DOHH2 (cell line): ENCODE measurements at regions not wholly inside any gene's neighbourhood (a gene's known extent, or its start where the extent isn't known, plus 50 kb on each side); places are given as distances from the start of the nearest gene placed in this dataset.

Experiments
- CTCF ChIP-seq: fragments of 200-600 bp; sonication (generic); IDR thresholded peaks from one replicate; pipeline ENCODE4 v1.5.1; 2014; ENCODE audit warnings: antibody characterized with exemption, mild to moderate bottlenecking, low read depth, low read length; ENCODE audit not compliant: poor library complexity, severe bottlenecking
- EZH2phosphoT487 ChIP-seq: fragments of 200-600 bp; sonication (generic); IDR thresholded peaks from 2 replicates; pipeline ENCODE4 v1.6.1; 2017; ENCODE audit warnings: borderline replicate concordance, mild to moderate bottlenecking, antibody characterized with exemption, low read length, moderate library complexity, mixed read lengths

DNA sequence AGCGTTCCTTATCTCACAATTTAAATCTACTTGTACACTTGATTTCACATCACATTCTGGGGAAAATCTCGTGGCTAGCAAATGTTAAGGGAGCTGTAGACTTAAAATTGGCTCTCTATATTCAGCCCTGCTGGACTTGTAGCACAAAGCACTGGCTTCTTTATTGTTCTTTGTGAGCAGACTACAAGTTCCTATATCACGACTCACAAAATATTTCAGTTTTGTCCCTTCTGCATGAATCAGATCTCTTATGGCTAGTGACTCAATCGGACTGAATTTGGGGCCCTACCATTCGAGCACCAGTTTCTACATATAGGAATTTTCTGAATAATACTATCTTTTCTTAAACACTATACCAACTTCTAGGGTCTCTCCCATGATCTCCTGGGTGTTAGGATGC is 390.1 kb downstream of the ADAM29 start:
- no peak for TF ChIP-seq EZH2phosphoT487
- no peak for TF ChIP-seq CTCF
